ENCODE measurements at regions not wholly inside any gene's neighbourhood (a gene's known extent, or its start where the extent isn't known, plus 50 kb on each side); places are given as distances from the start of the nearest gene placed in this dataset.

GRCh38 chr12:115444346-115444745, 760.4 kb upstream of the TBX3 start:
- DNase-seq (ENCODE audit: low spot score) (no peak), ATAC-seq (no peak)

- DNase-seq (ENCODE audit: low spot score) (no peak), ATAC-seq (no peak)
Measured at GRCh38 chr12:115443351-115443938, 759.5 kb upstream of the TBX3 start.

GRCh38 chr12:115440438-115440837, 756.5 kb upstream of the TBX3 start:
- no peak for ATAC-seq

GRCh38 chr12:115439008-115439601, 755.1 kb upstream of the TBX3 start:
- ATAC-seq (no peak), DNase-seq (ENCODE audit: low spot score) (no peak)

More at GRCh38 chr12:115440438-115440837, 756.5 kb upstream of the TBX3 start:
- DNase-seq (ENCODE audit: low spot score) = no peak

GRCh38 chr12:115438314-115438713, 754.3 kb upstream of the TBX3 start:
- ATAC-seq = no peak
- no peak for DNase-seq (ENCODE audit: low spot score)

GRCh38 chr12:115437061-115437567, 753.1 kb upstream of the TBX3 start:
- no peak for ATAC-seq
- no peak for DNase-seq (ENCODE audit: low spot score)

GRCh38 chr12:115433014-115433634, 749.1 kb upstream of the TBX3 start:
- DNase-seq (ENCODE audit: low spot score) (no peak), ATAC-seq (no peak)

GRCh38 chr12:115430636-115431035, 746.7 kb upstream of the TBX3 start:
- no peak for ATAC-seq

GRCh38 chr12:115426732-115427131, 742.8 kb upstream of the TBX3 start:
- no peak for ATAC-seq
- no peak for DNase-seq (ENCODE audit: low spot score)

More at GRCh38 chr12:115430636-115431035, 746.7 kb upstream of the TBX3 start:
- DNase-seq (ENCODE audit: low spot score) = no peak

- no peak for DNase-seq (ENCODE audit: low spot score)
- no peak for ATAC-seq
Measured at GRCh38 chr12:115424003-115424402, 740.0 kb upstream of the TBX3 start.

GRCh38 chr12:115423546-115423987, 739.6 kb upstream of the TBX3 start:
- ATAC-seq (peak; percentile 84), DNase-seq (ENCODE audit: low spot score) (peak; percentile 57)

GRCh38 chr12:115422845-115423545, 739.0 kb upstream of the TBX3 start:
- DNase-seq (ENCODE audit: low spot score) = no peak
- ATAC-seq = no peak

GRCh38 chr12:115421796-115422709, 738.1 kb upstream of the TBX3 start:
- ATAC-seq = no peak
- DNase-seq (ENCODE audit: low spot score) = no peak

GRCh38 chr12:115421350-115421749, 737.4 kb upstream of the TBX3 start:
- ATAC-seq = no peak
- no peak for DNase-seq (ENCODE audit: low spot score)

- DNase-seq (ENCODE audit: low spot score) = no peak
- ATAC-seq = no peak
Measured at GRCh38 chr12:115419145-115419646, 735.2 kb upstream of the TBX3 start.

- ATAC-seq (no peak), DNase-seq (ENCODE audit: low spot score) (no peak)
Measured at GRCh38 chr12:115417610-115418009, 733.6 kb upstream of the TBX3 start.

GRCh38 chr12:115416869-115417268, 732.9 kb upstream of the TBX3 start:
- no peak for ATAC-seq
- no peak for DNase-seq (ENCODE audit: low spot score)

GRCh38 chr12:115413626-115414025, 729.7 kb upstream of the TBX3 start:
- ATAC-seq (no peak), DNase-seq (ENCODE audit: low spot score) (no peak)

- ATAC-seq (no peak), DNase-seq (ENCODE audit: low spot score) (no peak)
Measured at GRCh38 chr12:115412831-115413230, 728.9 kb upstream of the TBX3 start.

GRCh38 chr12:115411121-115411520, 727.1 kb upstream of the TBX3 start:
- ATAC-seq = no peak
- DNase-seq (ENCODE audit: low spot score) = no peak
